Astrocyte of the spinal cord (primary cell): ENCODE measurements at regions not wholly inside any gene's neighbourhood (a gene's known extent, or its start where the extent isn't known, plus 50 kb on each side); places are given as distances from the start of the nearest gene placed in this dataset.

Experiments used
- DNase-seq: peaks from one replicate; pipeline ENCODE4 v3.0.0; 2011; ENCODE audit warnings: low read depth, low spot score
- H3K4me3 ChIP-seq: 2 replicates; pipeline ENCODE4 v1.5.1; 2011; ENCODE audit warnings: low read depth, mild to moderate bottlenecking, low read length, moderate library complexity
- CTCF ChIP-seq: IDR thresholded peaks from 2 replicates; pipeline ENCODE4 v1.5.1; 2012; ENCODE audit warnings: low read depth, mild to moderate bottlenecking, low read length, inconsistent platforms
- in situ Hi-C: cut with HindIII; loops from 2 replicates; pipeline ENCODE4 v1.10.0; 2017; ENCODE audit warnings: low sequenced_read_pairs

- DNase-seq = no peak
- no peak overlapping the region for H3K4me3 ChIP-seq
- TF ChIP-seq CTCF = no peak
- in situ Hi-C loops = no loop called here
Observed at GRCh38 chr1:204813522-204813921, 57.1 kb upstream of the NFASC start.

GRCh38 chr1:204814166-204814884, 56.3 kb upstream of the NFASC start:
- H3K4me3 ChIP-seq = no peak overlapping the region
- in situ Hi-C loops = no loop called here
- DNase-seq = no peak
- TF ChIP-seq CTCF = no peak

GRCh38 chr1:204817341-204817740, 53.3 kb upstream of the NFASC start:
- TF ChIP-seq CTCF = no peak
- no peak for DNase-seq
- no peak overlapping the region for H3K4me3 ChIP-seq
- in situ Hi-C loops = no loop called here

- TF ChIP-seq CTCF = no peak
- in situ Hi-C loops = no loop called here
- no peak for DNase-seq
- H3K4me3 ChIP-seq = no peak overlapping the region
Observed at GRCh38 chr1:204818998-204819397, 51.7 kb upstream of the NFASC start.

GRCh38 chr1:204819495-204819894, 51.2 kb upstream of the NFASC start:
- no peak for DNase-seq
- TF ChIP-seq CTCF = no peak
- no peak overlapping the region for H3K4me3 ChIP-seq
- in situ Hi-C loops = no loop called here
